HG02798 (cell line): ENCODE measurements at regions not wholly inside any gene's neighbourhood (a gene's known extent, or its start where the extent isn't known, plus 50 kb on each side); places are given as distances from the start of the nearest gene placed in this dataset.
"Not testable (repeated sequence)": the region's sequence is repeated elsewhere in the genome, so short reads cannot be mapped to it uniquely, and the experiment has no call there.

Source experiments
- ATAC-seq: cut with Tn5 transposase; IDR thresholded peaks from one replicate; pipeline ENCODE4 v1.9.1; 2021; ENCODE audit warnings: mild to moderate bottlenecking; ENCODE audit not compliant: unreplicated experiment, poor library complexity

DNA sequence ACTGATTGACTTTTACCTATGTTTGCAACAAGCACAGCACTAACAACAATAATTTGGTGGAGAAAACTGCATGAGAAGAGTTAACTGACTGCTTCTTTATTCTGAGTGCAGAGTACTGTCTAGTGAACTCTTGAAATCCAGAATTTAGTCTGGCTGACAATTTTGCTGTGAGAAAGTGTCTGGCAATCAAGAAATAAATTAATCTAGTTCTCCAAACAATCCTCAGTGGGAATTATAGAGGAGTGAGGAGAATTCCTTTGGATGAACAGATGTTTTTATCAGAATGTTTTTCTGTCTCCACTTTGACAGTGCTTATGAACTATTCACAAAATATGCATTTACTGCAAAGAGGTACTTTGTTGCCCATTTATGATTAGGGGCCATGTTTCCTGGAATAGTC, 694.9 kb upstream of the LRRN3 start:
- ATAC-seq, result no peak

DNA sequence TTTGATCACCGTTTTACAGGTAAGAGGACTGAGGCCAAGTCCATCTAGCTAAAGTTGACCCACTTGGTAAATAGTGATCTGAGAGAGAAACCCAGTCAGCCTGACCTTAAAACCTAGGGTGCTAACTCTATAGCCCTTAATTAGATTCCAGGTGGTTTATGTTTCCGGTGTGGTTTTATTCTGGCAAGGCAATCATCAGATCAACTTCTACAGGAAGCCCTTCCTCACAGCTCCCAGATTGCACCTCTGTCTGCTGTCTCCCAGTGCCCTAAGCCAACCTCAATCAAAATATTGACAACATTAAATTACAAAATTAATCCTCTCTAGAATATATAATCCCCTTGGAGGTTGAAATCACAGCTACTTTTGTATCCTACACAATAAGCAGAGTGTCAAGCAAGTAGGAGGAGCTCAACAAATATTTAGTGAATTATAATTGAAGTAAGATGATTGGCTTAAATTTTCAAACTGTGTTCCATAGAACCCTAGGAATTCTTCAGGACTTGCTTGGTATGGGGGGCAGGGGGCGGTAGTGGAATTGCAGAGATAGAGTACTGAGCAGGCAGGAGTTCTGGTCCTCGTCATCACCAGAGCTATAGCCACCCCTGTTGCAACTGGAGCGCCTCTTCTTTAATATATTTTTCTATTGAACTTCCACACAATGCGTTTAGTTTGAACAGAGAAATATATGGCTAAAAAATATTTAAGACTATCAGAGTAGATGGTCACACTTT, 692.8 kb upstream of the LRRN3 start:
- ATAC-seq, result no peak

DNA sequence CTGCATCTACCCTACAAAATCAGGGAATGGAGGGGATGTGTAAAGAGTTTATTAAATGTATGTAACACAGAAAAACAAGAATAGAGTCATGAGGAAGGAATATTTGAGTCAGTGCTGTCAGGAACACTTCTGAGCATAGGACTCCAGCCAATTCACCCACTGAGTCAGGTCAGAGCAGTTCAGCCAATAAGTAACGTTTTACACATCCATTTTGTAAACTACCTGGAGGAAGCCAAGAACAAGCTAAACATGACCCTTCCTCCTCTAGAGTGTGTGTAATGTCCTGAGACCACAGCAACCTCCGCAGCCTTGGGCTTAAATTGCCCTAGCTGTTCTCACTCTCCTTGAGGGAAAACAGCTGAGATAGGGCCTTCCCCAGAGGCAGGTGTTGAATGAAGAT, 691.5 kb upstream of the LRRN3 start:
- no peak for ATAC-seq

DNA sequence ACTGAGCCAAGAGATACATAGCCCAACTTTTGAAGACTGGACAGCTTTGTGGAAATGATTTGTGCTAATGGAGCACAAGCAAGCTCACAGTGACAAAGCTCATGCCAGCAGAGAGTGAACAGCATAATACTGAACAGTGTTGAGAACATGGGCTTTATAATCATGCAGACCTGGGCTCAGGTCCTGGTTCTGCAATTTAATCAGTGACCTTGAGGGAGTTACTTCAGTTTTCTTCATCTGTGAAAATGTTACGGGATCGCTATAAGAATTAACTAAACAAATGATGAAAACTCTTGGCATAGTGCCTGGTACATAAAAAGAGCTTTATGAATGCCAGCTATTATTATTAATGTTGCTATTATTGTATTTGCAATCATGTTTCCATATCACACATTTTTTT, 690.5 kb upstream of the LRRN3 start:
- ATAC-seq, result no peak

DNA sequence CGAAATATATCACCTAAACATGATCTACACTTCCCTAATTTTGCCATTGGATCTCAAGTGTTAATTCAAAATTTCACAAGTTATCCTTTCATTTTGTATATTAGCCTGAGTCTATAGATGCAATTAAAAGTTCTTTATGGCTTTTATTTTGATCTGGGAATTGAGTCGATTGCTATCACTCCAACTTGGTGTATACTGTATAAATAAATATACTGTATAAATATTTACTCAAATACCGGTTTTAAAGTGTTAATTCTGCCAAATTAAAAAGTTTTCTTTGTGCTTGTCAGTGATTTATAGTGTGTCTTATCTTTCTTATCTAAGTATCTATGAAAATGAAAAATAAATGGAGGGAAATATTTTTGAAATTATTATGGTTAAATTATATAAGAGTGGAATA, 683.7 kb upstream of the LRRN3 start:
- no peak for ATAC-seq

DNA sequence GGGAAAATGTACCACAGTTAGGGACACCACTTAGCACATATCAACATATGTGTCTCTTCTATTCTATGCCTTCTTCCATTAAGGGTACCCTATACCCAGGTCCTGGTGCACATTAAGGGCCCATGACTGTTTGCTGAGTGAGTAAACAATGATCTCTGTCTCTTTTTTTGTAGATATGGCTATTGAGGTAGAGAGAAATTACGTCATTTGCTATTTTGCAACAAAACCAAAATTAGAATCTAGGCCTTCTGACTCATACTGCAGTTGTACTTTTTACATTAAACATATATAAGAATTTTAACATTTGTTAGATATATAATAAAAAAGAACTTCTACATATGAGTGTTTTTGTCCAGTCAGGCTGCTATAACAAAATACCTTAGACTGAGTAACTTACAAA, 683.2 kb upstream of the LRRN3 start:
- ATAC-seq, result no peak

DNA sequence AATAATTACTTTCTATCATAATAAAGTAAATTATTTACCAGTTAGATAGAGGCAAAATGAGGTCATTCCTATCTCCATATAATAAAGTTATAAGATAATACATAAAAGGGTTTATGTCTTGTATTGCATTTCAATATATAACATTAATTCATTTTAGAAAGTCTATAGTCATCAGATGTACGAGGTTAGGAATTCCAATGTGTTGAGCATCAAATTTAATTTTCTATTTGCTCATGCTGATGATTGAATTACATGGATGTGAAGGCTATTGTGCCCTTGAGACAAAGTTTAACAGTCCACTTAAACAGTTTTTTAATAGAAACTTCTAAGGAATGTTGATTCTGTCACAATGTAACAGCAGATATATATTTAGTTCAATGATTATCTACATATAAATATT, 678.3 kb upstream of the LRRN3 start:
- ATAC-seq, result no peak

DNA sequence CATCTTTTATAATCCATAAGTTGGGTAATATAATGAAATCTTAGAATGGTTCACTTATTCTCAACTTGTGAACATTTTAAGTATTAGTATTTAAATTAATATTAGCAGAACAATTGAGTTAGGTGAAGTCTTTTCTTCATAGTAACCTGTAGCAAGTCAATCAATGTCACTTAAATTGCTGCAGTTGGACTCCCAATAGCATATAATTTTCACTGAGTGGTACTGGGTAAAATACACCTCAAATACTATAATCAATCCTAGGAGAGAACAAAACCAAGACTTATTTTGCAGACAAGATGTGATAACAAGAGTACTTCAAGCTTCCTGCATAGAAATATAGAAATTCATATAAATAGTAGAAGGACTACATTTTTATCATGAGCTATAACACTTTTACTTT, 677.9 kb upstream of the LRRN3 start:
- no peak for ATAC-seq

DNA sequence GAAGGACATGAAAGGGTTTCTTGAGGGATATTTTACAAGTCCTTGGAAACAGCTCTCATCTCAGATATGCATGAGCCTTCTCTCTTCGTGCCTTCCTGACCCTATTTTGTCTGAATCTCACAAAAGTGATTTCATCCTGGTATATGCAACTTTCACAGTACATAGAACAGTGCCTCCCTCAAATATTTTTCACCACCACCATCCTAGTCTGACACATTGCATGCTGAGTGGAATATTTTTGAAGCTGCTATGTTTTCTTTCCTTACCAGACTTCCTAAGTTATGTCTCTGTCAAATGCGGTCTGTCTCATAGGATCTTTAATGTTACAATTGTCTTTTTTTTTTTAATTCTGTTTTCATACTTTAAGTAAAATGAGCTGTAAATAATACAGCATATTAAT, 673.3 kb upstream of the LRRN3 start:
- no peak for ATAC-seq

DNA sequence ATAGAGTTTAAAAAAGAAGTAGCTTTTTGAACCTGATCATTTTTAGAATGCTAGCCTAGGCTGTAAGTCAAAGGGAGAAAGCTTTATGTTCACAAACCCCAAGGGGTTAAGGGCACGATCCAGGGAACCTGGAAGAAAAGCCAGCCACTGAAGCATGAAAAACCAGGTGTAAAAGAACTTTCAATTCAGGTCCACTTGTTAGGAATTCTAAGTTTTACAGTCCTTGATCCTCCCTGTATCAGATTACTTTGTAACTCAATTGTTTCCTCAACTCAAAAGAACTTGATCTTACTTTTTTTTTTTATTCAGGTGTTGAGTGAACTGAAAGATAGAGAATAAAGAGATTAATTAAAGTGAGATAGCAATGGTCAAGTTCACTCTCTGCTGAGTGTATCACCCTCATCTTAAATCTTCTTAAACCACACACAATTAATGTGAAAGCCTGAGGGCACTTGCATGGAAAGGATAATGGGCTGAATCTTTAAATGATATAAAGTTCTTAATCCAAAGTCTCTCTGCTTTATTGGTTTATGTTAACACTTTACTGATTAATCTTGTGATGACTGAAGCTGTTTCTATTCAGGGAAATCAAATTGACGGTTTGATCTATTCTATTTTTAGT, 672.2 kb upstream of the LRRN3 start:
- ATAC-seq, result no peak

DNA sequence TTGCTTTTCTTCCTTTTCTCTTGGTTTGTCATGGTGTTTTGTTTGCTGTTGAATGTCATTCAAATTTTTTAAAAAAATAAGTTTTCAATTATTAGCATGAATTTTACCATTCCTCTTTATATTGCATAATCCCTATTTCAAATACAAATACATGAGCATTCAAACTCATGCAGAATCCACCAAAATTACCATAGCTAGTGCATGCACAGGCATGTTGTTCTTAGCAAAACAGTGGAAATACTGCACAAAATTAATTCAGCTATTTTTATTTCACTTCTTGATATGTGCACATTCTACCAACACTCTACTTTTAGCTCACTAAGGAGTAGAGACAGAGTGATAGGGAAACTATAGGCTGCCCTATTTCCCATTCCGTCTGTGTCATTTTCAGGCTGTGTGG, 670.1 kb upstream of the LRRN3 start:
- ATAC-seq, result no peak

DNA sequence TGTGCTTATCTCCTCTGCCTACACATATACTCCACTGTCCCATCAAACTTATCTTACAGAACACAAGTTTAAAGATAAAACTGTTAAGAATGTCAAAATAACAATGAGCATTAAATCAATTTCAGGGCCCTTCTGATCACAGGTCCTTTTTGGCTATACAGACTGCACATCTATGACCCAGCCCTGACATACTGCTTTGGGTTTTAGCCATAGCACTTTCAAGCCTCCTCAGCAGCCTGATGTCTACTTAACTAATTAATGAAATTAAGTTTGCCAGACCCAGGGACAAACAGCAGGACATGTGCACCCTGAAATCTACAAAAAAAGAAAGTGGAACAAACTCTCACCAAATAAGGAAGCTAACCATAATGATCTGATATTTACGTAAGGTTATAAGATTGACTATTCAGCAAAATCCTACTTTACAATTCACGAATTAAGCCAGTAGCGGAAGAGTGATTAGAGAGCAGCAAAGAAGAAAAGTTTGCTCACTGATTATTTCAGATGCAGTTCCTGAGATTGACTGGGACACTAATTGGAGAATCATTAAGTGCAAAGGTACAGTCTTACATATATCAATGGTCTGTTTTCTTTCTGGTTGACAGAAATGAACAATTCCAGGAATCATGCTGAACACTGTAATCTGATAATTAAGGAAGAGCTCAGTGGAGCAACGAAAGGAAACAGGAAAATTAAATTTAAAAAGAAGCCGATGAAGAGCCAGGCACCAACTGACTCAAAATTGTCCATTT, 669.3 kb upstream of the LRRN3 start:
- ATAC-seq, result no peak

DNA sequence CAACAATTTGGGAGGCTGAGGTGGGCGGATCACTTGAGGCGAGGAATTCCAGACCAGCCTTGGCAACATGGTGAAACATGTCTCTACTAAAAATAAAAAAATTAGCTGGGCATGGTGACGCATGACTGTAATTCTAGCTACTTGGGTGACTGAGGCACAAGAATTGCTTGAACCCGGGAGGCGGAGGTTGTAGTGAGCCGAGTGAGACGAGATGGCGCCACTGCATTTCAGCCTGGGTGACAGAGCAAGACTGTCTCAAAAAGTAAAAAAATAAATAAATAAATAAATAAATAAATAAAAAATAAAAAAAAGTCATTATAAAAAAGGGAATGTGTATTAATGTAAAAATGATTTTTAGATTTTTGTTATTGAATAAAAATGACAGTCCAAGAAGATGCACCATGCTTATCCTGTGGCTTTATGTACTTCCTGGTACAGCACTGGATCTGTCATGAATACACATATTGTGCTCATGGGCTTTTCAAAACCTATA, 658.8 kb upstream of the LRRN3 start:
- no peak for ATAC-seq

DNA sequence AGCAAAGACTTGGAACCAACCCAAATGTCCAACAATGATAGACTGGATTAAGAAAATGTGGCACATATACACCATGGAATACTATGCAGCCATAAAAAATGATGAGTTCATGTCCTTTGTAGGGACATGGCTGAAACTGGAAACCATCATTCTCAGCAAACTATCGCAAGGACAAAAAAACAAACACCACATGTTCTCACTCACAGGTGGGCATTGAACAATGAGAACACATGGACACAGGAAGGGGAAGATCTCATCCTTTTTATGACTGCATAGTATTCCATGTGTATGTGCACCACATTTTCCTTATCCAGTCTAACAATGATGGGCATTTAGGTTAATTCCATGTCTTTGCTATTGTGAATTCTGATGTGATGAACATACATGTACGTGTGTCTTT, 652.0 kb upstream of the LRRN3 start:
- ATAC-seq, result not testable (repeated sequence)

DNA sequence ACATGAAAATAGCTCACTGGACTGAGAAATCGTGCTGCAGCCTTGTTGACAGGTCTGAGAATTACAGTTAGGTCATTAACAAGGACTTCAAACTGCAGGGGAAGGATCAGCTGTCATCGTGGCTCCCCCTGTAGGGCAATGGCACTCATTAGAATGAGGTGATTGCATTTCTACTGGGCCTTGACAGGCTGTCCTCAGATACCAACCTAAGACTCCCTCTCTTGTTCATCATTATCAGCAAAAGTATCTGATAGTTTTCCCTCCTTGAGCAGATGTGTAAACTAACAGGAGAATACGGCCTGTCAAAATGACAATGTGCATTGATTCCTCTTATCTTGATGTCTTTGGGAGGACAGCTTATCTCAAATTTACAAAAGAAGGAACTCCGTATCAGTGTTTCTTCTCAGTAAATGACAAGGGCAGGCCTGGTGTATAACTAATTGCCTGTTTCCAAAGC, 648.5 kb upstream of the LRRN3 start:
- ATAC-seq, result peak; percentile 78

DNA sequence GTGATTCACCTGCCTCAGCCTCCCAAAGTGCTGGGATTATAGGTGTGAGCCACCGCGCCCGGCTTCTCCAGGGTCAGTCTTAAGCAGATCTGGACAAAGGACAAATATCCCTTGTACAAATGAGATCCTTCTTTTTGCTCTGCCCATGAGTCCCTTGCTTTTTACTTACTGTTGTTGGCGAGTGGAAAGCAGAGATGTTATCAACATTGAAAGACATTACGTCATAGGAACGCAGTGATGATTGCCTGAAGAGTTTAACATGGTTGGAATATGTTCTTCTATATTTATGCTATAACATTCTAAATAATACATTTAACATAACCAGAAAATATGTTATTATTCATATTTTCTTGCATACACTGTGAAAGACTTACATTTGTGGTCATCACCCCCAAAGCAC, 644.3 kb upstream of the LRRN3 start:
- no peak for ATAC-seq

DNA sequence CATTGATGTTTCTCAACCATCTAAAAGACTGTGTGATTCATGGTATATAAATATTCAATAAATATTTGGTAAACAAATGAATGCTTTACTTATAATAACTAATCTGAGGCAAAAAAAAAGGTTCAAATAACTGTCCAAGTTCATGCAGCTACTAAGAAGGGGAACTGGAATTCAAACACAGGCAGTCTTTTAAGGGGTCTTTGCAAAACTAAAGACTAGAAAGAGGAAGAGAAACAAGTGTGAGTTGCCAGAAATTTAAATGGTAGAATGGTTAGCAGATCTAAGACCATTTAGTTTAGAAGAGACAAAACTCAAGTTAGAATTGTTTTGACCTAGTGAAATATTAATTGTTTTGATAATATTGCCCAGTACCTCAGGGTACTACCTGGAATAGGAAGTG, 642.0 kb upstream of the LRRN3 start:
- no peak for ATAC-seq

DNA sequence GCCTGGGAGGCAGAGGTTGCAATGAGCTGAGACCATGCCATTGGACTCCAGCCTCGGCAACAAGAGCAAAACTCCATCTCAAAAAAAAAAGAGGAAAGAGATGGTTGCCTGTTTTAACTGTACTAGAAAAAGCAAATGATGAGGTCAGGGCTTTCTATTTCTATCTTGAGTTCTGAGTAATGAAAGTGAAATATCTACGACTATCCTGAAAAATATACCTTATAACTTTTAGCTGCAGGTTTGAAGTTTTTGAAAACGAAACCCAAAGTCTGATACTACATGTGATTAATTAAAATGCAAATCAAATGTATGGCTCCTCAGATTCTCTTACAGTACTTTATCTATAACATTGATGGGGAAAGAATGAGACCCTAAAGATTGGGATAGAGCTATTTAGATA, 636.2 kb upstream of the LRRN3 start:
- peak; percentile 60 for ATAC-seq

DNA sequence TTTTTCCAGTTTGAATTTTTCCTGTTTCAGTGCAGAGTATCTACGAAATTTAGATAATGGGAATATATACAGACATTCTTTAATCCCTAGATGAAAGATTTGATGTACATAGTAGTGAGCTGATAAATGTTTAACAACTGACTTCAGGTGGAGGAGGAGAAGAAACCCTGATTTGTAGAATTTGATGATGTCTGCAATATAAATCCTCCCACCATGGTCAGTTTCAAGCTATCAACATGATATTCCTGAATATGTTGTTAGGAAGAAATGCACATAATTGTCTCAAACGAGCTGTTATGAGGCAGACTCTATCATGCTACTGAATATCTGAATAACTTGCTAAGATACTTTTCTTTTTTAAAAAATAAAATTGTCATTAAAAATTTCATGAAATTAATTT, 629.3 kb upstream of the LRRN3 start:
- ATAC-seq, result no peak

DNA sequence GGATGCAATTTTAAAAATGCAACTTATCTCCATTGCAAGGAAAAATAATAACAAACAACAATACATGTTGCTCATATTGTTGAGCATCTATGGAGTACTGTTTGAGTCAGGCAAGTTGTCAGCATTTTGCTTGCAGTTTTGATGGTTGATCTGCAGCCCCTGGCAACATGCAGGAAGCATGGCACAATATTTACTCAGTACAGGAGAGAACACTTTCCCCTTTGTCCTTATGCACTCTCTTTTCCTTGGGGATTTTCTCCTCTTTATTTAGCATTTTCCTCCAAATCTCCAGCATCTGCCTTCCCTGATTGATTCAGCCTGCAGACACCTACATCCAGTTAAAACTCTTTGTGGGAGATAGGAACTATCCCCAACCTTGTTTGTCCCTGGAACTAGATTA, 620.5 kb upstream of the LRRN3 start:
- no peak for ATAC-seq

DNA sequence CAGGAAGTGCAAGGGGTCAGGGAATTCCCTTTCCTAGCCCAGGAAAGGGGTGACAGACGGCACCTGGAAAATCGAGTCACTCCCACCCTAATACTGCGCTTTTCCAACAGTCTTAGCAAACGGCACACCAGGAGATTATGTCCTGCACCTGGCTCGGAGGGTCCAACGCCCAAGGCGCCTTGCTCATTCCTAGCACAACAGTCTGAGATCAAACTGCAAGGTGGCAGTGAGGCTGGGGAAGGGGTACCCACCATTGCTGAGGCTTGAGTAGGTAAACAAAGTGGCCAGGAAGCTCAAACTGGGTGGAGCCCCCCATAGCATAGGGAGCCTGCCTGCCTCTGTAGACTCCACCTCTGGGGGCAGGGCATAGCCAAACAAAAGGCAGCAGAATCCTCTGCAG, 618.5 kb upstream of the LRRN3 start:
- not testable (repeated sequence) for ATAC-seq
